ENCODE measurements at regions not wholly inside any gene's neighbourhood (a gene's known extent, or its start where the extent isn't known, plus 50 kb on each side); places are given as distances from the start of the nearest gene placed in this dataset.

- no peak for DNase-seq
Measured at GRCh38 chr2:217183471-217183870, 323.6 kb upstream of the TNP1 start.

DNA sequence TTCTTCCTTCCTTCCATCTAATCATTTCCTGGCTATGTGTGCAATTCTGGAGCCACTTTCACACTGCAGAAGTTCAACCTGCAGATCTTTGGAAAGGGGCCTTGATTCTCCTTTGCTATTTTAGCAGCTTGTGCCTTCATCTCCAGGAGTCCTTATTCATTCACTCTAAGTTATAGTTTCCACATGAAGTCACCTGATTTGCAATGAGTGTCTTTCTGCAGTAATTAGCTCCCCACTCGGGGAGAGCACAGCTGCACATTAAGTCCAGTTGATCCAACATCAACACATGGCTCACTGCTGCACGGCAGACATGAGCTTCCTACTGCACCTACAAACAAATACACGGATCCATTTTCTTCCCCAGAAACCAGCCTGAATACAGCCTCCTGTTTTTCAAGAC is 323.1 kb upstream of the TNP1 start:
- no peak for DNase-seq

DNA sequence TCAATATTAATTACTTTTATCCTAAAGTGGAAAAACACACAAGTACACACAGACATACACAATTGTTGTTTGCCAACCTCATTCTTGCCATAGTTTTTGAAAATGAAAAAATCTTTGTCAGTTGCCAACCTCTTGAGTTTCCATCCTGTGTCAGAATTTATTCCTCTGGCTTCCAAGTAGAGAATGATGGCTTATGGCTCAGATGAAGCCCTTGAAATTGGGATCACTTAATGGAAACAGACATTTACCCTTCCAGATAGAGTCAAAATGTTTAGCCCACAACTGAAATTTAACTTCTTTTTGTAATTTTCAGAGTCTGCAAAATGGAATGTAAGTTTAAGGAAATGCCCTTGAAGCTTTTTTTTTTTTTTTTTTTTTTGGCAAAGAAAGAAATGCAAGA is 321.6 kb upstream of the TNP1 start:
- no peak for DNase-seq

DNA sequence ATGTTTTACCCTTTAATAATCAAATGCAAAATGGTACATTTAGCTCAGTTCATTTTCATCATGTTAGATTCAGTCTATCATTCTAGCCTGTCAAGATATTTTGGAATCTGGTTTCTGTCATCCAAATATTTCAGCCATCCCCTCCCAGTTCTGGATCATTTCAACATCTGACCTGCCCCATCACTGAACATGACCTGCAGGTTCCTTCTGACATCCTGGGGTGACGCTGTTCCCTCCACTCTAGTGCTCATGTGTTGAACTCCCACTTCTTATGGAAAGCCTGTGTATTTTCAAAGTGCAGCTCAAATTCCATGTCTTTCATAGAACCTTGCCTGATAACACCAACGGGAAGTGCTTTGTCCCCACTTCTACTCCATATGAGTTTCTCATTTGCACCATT is 320.0 kb upstream of the TNP1 start:
- DNase-seq: no peak

DNA sequence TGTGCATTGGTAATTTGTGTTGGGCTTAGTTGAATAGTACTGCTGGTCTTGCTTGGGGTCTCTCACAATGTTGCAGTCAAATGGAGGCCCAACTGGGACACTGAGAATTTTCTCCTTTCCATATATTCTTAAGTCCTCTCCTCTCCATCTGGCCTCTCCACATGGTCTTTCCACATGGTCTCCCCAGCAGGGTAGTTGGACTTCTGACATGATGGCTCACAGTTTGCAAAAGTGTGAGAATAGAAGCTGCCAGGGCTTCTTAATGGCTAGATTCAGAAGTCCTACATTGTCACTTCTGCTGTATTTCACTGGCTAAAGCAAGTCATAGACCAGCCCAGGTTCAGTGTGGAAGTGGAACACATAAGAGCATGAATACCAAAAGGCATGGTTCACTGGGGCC is 318.5 kb upstream of the TNP1 start:
- DNase-seq: no peak

GRCh38 chr2:217177720-217178119 is 317.9 kb upstream of the TNP1 start:
- no peak for DNase-seq

- DNase-seq: no peak
Measured at GRCh38 chr2:217171874-217172273, 312.0 kb upstream of the TNP1 start.

DNA sequence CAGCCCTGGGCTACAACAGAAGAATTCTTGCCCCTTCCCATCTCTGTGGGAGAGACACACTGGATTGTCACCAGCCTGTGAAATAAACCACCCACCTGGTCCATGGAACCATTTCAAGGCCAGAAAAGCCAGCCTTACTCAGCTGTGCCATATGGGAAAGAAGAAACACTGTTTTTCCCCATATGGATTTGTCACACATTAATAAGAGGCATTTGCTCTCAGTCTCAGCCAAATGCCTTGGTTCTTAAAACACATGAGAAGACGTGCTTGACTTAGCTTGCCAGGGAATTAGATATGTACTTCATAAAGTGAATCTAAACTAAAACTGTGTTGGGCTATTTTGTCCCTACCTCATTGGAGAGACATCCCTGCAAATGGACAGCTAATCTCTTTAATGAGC is 308.6 kb upstream of the TNP1 start:
- DNase-seq: no peak

DNA sequence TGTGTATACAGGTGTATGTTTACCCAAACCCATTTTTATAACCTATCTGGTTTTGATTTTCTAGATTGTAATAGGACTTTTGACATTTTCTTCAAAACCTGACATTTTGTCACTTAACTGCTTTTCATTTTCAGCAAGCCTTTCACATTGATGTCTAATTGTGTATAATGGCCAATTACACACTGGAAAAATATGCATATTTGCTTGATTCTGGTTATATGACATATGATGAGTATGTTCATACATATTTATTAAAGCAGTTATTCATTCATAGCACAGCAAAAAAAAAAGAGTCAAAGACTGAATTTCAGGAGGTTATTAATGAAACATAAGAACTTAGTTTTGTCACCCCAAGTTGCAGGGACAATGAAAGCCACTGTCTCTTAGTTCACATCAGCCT is 307.7 kb upstream of the TNP1 start:
- no peak for DNase-seq

DNA sequence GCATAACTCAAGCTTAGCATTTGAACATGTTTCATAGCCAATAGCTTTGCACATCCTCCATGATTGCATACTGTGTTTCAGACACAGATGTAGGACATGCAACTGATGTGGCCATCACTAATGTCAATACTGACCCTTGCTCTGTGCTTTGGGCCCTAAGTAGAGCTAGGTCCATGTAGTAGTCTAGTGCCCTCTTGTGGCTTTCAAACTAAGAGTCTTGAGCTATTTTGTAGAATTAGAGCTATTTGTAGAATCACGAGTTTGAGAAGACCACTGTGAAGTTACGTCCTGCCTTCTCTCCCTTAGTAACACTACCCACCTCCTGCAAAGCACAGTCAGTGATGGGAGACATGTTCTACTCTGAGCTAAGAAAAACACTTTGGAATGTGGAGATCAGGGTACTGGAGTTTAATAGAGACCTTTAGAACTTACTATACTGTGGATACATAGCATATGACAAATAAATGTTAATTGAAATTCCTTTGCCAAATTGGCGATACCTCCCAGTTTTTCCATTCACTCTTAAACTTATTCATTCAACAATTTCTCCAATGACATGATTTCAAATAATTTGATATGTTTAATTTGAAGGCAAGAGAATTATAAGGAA is 306.5 kb upstream of the TNP1 start:
- DNase-seq: no peak

DNA sequence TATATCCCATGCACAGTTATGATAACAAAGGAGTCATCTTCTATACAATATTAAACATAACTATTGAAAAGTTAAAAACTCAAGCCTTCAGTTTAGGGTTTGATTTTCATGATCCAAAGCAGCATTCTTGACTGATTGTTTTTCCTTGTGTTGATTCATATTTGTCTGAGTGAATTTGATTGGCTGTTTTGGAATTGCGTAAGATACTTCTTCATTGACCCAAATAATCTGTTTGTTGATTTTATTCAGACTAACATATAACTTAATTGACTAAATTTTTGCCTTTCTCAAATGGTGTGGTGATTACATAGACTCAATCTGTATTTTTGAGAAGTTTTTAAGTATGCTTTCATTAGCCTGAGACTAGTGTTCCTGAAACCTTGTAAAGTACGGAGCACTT is 305.7 kb upstream of the TNP1 start:
- no peak for DNase-seq

DNA sequence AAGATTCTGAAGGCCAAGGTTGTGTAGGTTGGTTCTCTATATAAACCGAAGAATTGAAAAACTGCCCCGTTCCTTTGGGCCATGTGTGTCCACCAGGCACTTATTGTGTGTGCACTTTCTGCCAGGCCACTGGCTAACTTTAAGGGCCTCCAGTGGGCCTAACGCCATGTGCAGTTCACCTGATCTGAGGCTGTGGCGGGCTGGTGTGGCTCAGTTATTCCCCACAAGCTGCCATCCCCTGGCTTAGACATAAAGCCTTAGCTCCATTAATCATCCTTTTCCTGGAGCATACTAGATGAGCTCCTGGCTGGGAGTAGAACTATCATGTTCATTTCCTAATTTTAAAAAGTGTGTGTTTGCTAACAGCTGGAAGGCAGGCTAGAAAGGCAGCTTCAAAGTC is 304.1 kb upstream of the TNP1 start:
- DNase-seq: no peak

- no peak for DNase-seq
Measured at GRCh38 chr2:217162533-217162932, 302.7 kb upstream of the TNP1 start.

GRCh38 chr2:217160978-217161973 is 301.4 kb upstream of the TNP1 start:
- DNase-seq: no peak

DNA sequence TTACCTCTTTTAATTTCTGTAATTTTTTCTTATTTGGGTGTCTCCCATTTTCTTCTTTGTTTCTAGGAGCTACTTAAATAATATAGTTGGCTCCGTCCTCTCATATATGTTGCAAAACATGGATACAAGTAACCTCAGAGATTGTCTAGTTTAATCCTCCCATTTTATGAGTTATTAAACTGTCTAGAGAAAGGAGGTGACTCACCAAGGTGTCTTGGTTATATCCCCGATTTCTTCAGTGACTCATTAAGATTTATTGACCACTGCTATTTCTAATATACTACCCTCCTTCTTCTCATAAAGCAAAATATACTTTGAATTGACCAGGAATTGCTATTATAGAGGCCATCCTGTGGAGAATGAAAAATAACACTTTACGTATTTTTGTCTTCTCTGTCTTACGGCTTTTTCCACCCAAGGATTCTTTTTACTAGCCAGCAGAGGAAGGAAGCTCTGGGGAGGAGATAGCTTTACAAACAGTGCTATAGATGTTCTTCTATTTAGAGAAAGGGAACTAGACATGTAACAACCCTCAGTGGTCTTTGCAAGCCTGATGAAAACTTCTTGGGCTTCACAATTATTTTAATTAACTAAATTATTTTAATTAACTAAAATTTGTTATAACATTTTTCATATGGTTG is 300.4 kb upstream of the TNP1 start:
- DNase-seq: no peak

- no peak for DNase-seq
Measured at GRCh38 chr2:217158928-217159327, 299.1 kb upstream of the TNP1 start.

- DNase-seq: no peak
Measured at GRCh38 chr2:217157581-217157980, 297.7 kb upstream of the TNP1 start.

DNA sequence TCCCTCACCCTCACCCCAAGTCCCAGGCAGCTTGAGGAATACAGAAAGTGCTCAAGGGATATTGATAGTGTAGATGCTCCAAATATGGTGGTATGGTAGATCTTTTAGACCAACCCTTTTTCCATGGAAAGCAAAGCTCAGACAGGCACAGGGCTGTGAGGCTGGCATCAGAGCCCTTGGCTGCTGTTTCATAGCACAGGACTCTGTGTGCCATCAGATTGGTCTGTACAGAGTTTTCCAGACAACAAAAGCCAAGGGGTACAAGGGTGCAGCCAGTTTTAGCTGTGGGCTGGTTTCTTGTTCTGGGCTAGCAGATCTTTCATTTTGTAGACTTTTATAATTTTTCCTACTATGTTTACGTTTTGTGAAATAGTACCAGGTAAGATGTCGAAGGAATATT is 296.9 kb upstream of the TNP1 start:
- DNase-seq: no peak

DNA sequence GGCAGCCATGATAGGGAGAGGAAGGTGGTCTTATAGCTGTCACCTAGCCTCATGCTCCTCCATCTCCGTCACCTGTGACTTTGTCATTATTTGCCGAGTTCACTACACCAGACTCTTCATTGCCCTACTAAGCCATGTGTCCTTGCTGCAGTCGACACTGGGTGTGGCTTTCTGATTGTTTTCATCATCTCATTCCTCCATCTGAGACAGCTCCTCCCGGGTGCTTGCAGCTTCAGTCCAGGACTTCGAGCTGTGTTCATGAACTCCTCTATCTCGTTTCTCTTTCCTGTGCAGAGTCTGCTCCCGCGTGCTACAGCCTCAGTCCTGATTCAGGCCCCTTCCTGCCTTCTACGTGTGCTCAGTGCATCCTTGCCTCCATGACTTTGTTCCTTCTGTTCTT is 295.1 kb upstream of the TNP1 start:
- DNase-seq: no peak

DNA sequence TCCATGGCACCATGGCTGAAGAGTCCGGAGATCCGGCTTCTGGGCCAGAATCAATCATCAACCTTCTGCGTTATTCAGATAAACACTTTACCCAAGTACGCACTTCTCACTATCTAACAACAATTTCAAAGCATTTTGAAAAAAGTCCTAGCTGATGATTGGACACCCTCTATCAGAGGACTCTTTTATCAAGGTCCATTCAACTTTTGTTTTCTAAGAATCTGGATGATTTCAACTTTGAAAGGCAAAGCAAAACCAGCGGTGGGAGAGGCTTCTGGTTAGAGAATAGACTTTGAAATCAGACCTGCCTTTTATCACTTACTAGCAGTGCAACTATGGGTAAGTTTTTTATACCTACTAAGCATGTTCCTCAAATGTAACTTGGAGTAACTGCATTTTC is 293.6 kb upstream of the TNP1 start:
- DNase-seq: no peak

DNA sequence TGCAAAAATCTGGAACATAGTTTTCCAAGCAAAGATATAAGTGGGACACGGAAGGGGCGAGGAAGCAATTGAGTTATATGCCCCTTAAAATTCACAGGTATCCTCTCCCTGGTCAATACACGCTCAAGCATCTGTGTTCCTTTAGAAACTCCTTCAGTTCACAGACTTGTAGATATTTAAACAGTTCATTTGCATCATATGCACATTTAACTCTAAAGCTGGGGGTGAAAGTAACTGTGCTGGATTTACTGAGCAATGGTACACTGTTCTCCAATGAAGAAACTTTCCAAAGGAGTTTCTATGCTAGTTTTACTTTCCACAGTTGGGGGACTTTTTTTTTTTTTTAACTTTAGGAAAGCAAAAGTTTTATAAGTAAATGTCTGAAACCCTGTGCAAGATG is 293.0 kb upstream of the TNP1 start:
- DNase-seq: no peak

GRCh38 chr2:217151509-217152206 is 291.8 kb upstream of the TNP1 start:
- no peak for DNase-seq

DNA sequence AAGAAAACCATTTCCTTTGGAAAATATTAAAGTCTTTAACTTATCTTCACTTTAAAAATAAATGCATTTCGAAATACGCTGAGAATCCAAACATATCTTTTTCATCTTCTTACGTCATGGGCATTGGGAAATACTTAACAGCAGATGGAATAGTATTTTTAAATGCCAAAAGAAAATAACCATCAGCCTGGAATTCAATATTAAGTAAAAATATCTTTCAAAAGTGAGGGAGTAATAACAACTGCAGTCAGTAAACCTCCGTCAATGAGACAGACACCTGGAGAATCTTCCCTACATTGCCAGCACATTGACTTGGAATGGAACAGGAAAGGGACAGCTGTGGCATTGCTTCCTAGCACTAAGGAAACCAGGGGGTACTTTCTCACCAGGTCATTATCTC is 290.4 kb upstream of the TNP1 start:
- DNase-seq: no peak

Data from activated CD4-positive, alpha-beta T cell treated with anti-CD3 and anti-CD28 coated beads, Interleukin-2, amount 50 U/mL, for 4 hours (primary cell).